ENCODE measurements at regions not wholly inside any gene's neighbourhood (a gene's known extent, or its start where the extent isn't known, plus 50 kb on each side); places are given as distances from the start of the nearest gene placed in this dataset.

DNA sequence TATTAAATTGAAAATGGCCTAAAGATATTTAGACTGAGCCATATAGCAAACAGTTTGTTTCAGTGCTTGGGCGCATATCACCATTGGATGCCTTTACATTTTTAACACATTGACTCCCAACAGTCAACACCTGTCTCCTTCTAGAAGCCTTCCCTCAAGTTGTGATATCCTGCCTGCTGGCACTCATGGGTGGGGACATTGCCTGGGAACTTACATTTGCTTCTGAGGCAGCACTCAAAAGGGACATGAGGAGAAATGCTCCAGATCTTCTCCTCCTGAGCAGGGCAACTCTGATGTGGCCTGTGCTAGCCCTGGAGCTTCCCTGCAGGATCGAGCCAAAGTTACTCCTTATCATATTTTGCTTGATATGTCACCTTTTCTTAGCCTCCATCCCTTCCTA lies 392.2 kb downstream of the CDH7 start:
- Histone ChIP-seq H3K27me3 (no peaks in the 10 kb centered on the region), H3K4me3 (no peak overlapping the region), H3K9me3 (no peaks in the 10 kb centered on the region), H3K4me1 (no peaks in the 10 kb centered on the region), H3K27ac (no peak overlapping the region), H3K36me3 (no peaks in the 10 kb centered on the region)
- DNase-seq = no peak
- TF ChIP-seq CTCF (IDR thresholded peaks at IDR 0.05) = no peak
- no peak for TF ChIP-seq POLR2A (IDR thresholded peaks at IDR 0.05)

- DNase-seq = no peak
- Histone ChIP-seq H3K4me3 (no peak overlapping the region), H3K27me3 (no peaks in the 10 kb centered on the region), H3K4me1 (no peaks in the 10 kb centered on the region), H3K27ac (no peak overlapping the region), H3K9me3 (no peaks in the 10 kb centered on the region), H3K36me3 (no peaks in the 10 kb centered on the region)
- TF ChIP-seq CTCF (IDR thresholded peaks at IDR 0.05) (no peak), POLR2A (IDR thresholded peaks at IDR 0.05) (no peak)
Observed at GRCh38 chr18:66141716-66142115, 390.9 kb downstream of the CDH7 start.

DNA sequence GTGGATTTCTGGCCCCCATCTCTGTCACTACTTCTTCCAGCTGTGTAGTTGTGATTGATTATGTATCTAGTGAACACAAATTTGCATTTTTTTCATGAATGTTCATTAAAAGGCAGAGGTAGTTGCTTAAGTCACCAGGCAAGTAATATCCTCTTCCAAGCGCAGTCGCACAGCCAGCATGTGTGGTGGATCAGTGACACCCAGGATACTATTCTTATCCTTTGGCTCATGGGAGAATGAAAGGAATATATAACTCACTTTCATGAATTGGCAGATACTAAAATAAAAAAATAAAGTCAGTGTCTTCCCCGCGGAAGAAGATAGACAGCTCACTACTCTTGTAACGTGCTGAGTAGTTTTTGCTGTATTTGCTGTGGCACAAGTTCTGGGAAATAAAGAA lies 387.8 kb downstream of the CDH7 start:
- no peak overlapping the region for H3K4me3 ChIP-seq
- no peaks in the 10 kb centered on the region for H3K4me1 ChIP-seq
- H3K36me3 ChIP-seq = no peaks in the 10 kb centered on the region
- no peaks in the 10 kb centered on the region for H3K27me3 ChIP-seq
- H3K9me3 ChIP-seq = no peaks in the 10 kb centered on the region
- no peak for DNase-seq
- H3K27ac ChIP-seq = no peak overlapping the region
- TF ChIP-seq POLR2A (IDR thresholded peaks at IDR 0.05) = no peak

- no peaks in the 10 kb centered on the region for H3K9me3 ChIP-seq
- no peak for TF ChIP-seq POLR2A (IDR thresholded peaks at IDR 0.05)
- no peak for TF ChIP-seq CTCF (IDR thresholded peaks at IDR 0.05)
- H3K27me3 ChIP-seq = no peaks in the 10 kb centered on the region
- H3K27ac ChIP-seq = no peak overlapping the region
- no peaks in the 10 kb centered on the region for H3K4me1 ChIP-seq
- no peaks in the 10 kb centered on the region for H3K36me3 ChIP-seq
- no peak overlapping the region for H3K4me3 ChIP-seq
- no peak for DNase-seq
Observed at GRCh38 chr18:66136039-66136438, 385.2 kb downstream of the CDH7 start.

DNA sequence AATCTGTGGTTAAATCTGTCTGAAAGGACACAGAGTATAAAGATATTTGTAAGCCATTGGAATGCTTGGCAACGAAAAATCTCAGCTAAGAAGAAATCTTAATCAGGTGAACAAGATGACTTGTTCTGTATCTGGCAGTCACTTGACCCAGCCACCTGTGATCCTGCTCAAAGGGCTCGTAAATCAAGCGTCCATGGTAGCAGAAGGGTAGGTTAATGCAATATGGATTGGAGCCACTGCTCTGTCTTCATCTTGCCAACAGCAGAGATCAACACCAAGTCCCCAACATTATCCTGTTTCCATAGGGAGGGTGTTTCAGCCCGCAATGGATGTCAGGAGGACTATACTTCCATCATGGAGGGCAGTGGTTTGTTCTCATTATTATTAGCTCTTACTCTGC lies 378.4 kb downstream of the CDH7 start:
- no peaks in the 10 kb centered on the region for H3K4me1 ChIP-seq
- H3K36me3 ChIP-seq = no peaks in the 10 kb centered on the region
- no peak for DNase-seq
- H3K9me3 ChIP-seq = no peaks in the 10 kb centered on the region
- no peak overlapping the region for H3K27ac ChIP-seq
- H3K4me3 ChIP-seq = no peak overlapping the region
- no peaks in the 10 kb centered on the region for H3K27me3 ChIP-seq
- TF ChIP-seq POLR2A (IDR thresholded peaks at IDR 0.05) = no peak
- TF ChIP-seq CTCF (IDR thresholded peaks at IDR 0.05) = no peak

- no peak for DNase-seq
- no peak for TF ChIP-seq POLR2A (IDR thresholded peaks at IDR 0.05)
- TF ChIP-seq CTCF (IDR thresholded peaks at IDR 0.05) = no peak
- Histone ChIP-seq H3K27ac (no peak overlapping the region), H3K9me3 (no peaks in the 10 kb centered on the region), H3K4me1 (no peaks in the 10 kb centered on the region), H3K36me3 (no peaks in the 10 kb centered on the region), H3K4me3 (no peak overlapping the region), H3K27me3 (no peaks in the 10 kb centered on the region)
Observed at GRCh38 chr18:66126266-66126665, 375.5 kb downstream of the CDH7 start.
